GM23338 (cell line): ENCODE measurements at regions not wholly inside any gene's neighbourhood (a gene's known extent, or its start where the extent isn't known, plus 50 kb on each side); places are given as distances from the start of the nearest gene placed in this dataset.

Experiments
- ATAC-seq: fragments of 200-7000 bp; cut with Tn5 transposase; 3 replicates; pipeline ENCODE4 v1.9.1; 2020
- DNase-seq: peaks from one replicate; pipeline ENCODE4 v3.0.0-alpha.2; 2015; ENCODE audit warnings: low spot score
- H2AFZ ChIP-seq: fragments of 200-600 bp; sonication (generic); 2 replicates; pipeline ENCODE4 v1.8.0; 2016; ENCODE audit warnings: antibody characterized with exemption, mild to moderate bottlenecking, moderate library complexity
- H3F3A ChIP-seq: fragments of 200-600 bp; sonication (generic); replicated peaks from 2 replicates; pipeline ENCODE4 v1.8.0; 2017; ENCODE audit warnings: antibody characterized with exemption, mixed run types, low read depth
- H3K27ac ChIP-seq: fragments of 200-600 bp; sonication (generic); 2 replicates; pipeline ENCODE4 v1.6.1; 2016; ENCODE audit warnings: low read depth
- H3K27me3 ChIP-seq: fragments of 200-600 bp; sonication (generic); 2 replicates; pipeline ENCODE4 v1.8.0; 2016; ENCODE audit warnings: mild to moderate bottlenecking, mixed run types, moderate library complexity; ENCODE audit not compliant: insufficient read depth
- H3K36me3 ChIP-seq: fragments of 200-600 bp; sonication (generic); 2 replicates; pipeline ENCODE4 v1.8.0; 2016; ENCODE audit warnings: mild to moderate bottlenecking; ENCODE audit not compliant: insufficient read depth
- H3K4me1 ChIP-seq: fragments of 200-600 bp; sonication (generic); 2 replicates; pipeline ENCODE4 v1.8.0; 2016; ENCODE audit warnings: mild to moderate bottlenecking, moderate library complexity; ENCODE audit not compliant: insufficient read depth
- H3K4me2 ChIP-seq: fragments of 200-600 bp; sonication (generic); 2 replicates; pipeline ENCODE4 v1.7.1; 2017; ENCODE audit warnings: mixed run types
- H3K4me3 ChIP-seq: fragments of 200-600 bp; sonication (generic); 2 replicates; pipeline ENCODE4 v1.6.1; 2016; ENCODE audit warnings: mixed run types
- H3K79me2 ChIP-seq: fragments of 200-600 bp; sonication (generic); replicated peaks from 2 replicates; pipeline ENCODE4 v1.8.0; 2017; ENCODE audit warnings: mild to moderate bottlenecking; ENCODE audit not compliant: insufficient read depth
- H3K9me2 ChIP-seq: fragments of 200-600 bp; sonication (generic); 2 replicates; pipeline ENCODE4 v1.8.0; 2017; ENCODE audit not compliant: insufficient read depth
- H4K20me1 ChIP-seq: fragments of 200-600 bp; sonication (generic); replicated peaks from 2 replicates; pipeline ENCODE4 v1.8.0; 2017; ENCODE audit warnings: mild to moderate bottlenecking; ENCODE audit not compliant: insufficient read depth
- H3K27ac Mint-ChIP-seq: 2 replicates; pipeline ENCODE4 v1.8.0; 2020; ENCODE audit warnings: inconsistent platforms, mild to moderate bottlenecking, moderate library complexity, mixed read lengths
- H3K27me3 Mint-ChIP-seq: 3 replicates; pipeline ENCODE4 v1.8.0; 2022; ENCODE audit warnings: low read depth, mild to moderate bottlenecking, moderate library complexity, mixed read lengths, inconsistent platforms; ENCODE audit not compliant: insufficient read depth, poor library complexity
- H3K36me3 Mint-ChIP-seq: 3 replicates; pipeline ENCODE4 v1.8.0; 2021; ENCODE audit warnings: low read depth, mild to moderate bottlenecking, inconsistent platforms, moderate library complexity, mixed read lengths
- H3K4me1 Mint-ChIP-seq: 3 replicates; pipeline ENCODE4 v1.8.0; 2020; ENCODE audit warnings: mild to moderate bottlenecking, inconsistent platforms, mixed read lengths
- H3K4me3 Mint-ChIP-seq: 3 replicates; pipeline ENCODE4 v1.8.0; 2021; ENCODE audit warnings: moderate library complexity, mild to moderate bottlenecking, inconsistent platforms, mixed read lengths
- H3K9me3 Mint-ChIP-seq: 3 replicates; pipeline ENCODE4 v1.8.0; 2020; ENCODE audit warnings: moderate library complexity, mild to moderate bottlenecking, inconsistent platforms, mixed read lengths
- CREB1 ChIP-seq: fragments of 250-450 bp; sonication (Bioruptor Pico); IDR thresholded peaks from 2 replicates; pipeline ENCODE4 v1.5.0; 2020; ENCODE audit warnings: low read depth, mild to moderate bottlenecking, moderate library complexity
- EZH2 ChIP-seq: fragments of 200-600 bp; sonication (generic); IDR thresholded peaks from one replicate; pipeline ENCODE4 v1.8.0; 2017; ENCODE audit warnings: antibody characterized with exemption, mild to moderate bottlenecking, low read depth; ENCODE audit not compliant: unreplicated experiment
- EZH2phosphoT487 ChIP-seq: fragments of 200-600 bp; sonication (generic); IDR thresholded peaks from one replicate; pipeline ENCODE4 v1.8.1; 2018; ENCODE audit warnings: antibody characterized with exemption; ENCODE audit not compliant: unreplicated experiment
- JUNB ChIP-seq: IDR thresholded peaks from one replicate; pipeline ENCODE4 v1.6.1; 2016; ENCODE audit warnings: antibody characterized with exemption; ENCODE audit not compliant: unreplicated experiment
- NANOG ChIP-seq: IDR thresholded peaks from 2 replicates; pipeline ENCODE4 v1.6.1; 2016; ENCODE audit warnings: antibody characterized with exemption, borderline replicate concordance
- POLR2AphosphoS5 ChIP-seq: IDR thresholded peaks from 2 replicates; pipeline ENCODE4 v1.6.1; 2016; ENCODE audit warnings: antibody characterized with exemption, low read depth
- REST ChIP-seq: IDR thresholded peaks from one replicate; pipeline ENCODE4 v1.6.1; 2018; ENCODE audit warnings: antibody characterized with exemption; ENCODE audit not compliant: unreplicated experiment
- STAT1 ChIP-seq: IDR thresholded peaks from one replicate; pipeline ENCODE4 v1.6.1; 2016; ENCODE audit warnings: antibody characterized with exemption; ENCODE audit not compliant: unreplicated experiment
- ZNF114 ChIP-seq: fragments of 250-450 bp; sonication (Bioruptor Pico); IDR thresholded peaks from 2 replicates; pipeline ENCODE4 v1.5.0; 2020; ENCODE audit warnings: mild to moderate bottlenecking, moderate library complexity
- ZNF331 ChIP-seq: fragments of 250-450 bp; sonication (Bioruptor Pico); IDR thresholded peaks from 2 replicates; pipeline ENCODE4 v1.5.0; 2020; ENCODE audit warnings: low read depth, mild to moderate bottlenecking, moderate library complexity
- ZNF462 ChIP-seq: fragments of 250-450 bp; sonication (Bioruptor Pico); IDR thresholded peaks from 2 replicates; pipeline ENCODE4 v1.5.0; 2020; ENCODE audit warnings: mild to moderate bottlenecking, moderate library complexity
- TF ChIP-seq, protein P1 (sequence below): IDR thresholded peaks from 2 replicates; pipeline ENCODE4 v1.6.1; 2016; ENCODE audit warnings: antibody characterized with exemption
- TF ChIP-seq, protein P2 (sequence below), 2 experiments: fragments of 200-600 bp in 1 of 2; sonication (generic) in 1 of 2; conservative IDR thresholded peaks; 2 replicates each; pipeline versions ENCODE4 v1.5.1 to v1.6.1; 2016 to 2017; ENCODE audit warnings: antibody characterized with exemption in 2 of 2, low read depth in 2 of 2, mild to moderate bottlenecking in 2 of 2, moderate library complexity in 1 of 2

GRCh38 chr3:22068619-22069018, 317.6 kb upstream of the ZNF385D start (continued):
- no peak for TF ChIP-seq POLR2AphosphoS5
- TF ChIP-seq NANOG: no peak
- TF ChIP-seq, protein P1, sequence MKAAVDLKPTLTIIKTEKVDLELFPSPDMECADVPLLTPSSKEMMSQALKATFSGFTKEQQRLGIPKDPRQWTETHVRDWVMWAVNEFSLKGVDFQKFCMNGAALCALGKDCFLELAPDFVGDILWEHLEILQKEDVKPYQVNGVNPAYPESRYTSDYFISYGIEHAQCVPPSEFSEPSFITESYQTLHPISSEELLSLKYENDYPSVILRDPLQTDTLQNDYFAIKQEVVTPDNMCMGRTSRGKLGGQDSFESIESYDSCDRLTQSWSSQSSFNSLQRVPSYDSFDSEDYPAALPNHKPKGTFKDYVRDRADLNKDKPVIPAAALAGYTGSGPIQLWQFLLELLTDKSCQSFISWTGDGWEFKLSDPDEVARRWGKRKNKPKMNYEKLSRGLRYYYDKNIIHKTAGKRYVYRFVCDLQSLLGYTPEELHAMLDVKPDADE: no peak
- TF ChIP-seq EZH2: no peak
- TF ChIP-seq STAT1: no peak

DNA sequence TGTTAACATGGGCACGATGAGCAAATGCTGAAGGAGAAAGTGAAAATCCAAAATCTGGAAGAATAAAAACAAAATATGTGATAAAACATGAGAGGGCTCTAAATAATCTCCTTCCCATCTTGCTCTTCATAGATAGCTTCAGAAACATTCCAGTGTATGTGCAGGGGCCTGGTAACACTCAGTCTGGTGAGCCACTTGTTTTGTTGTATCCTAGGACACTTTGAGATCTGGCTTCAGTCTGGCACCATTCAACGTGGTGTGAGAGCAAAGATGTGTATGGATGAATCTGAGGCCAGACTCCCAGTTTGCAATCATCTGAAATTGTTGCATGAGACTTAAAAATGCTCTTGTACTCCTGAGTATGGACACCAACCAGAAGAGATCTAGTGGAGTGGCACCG, 337.2 kb upstream of the ZNF385D start:
- Histone ChIP-seq H3K36me3 (no peaks in the 10 kb centered on the region), H3K4me1 (no peaks in the 10 kb centered on the region), H3K4me2 (no peak overlapping the region), H3K9me2 (no peaks in the 10 kb centered on the region), H3K79me2 (no peaks in the 10 kb centered on the region), H3F3A (no peaks in the 10 kb centered on the region), H2AFZ (no peak overlapping the region), H3K27ac (no peak overlapping the region), H4K20me1 (no peaks in the 10 kb centered on the region), H3K27me3 (no peaks in the 10 kb centered on the region), H3K4me3 (no peak overlapping the region)
- ATAC-seq (no peak), DNase-seq (no peak)
- Mint-ChIP-seq H3K4me1 (no peaks in the 10 kb centered on the region), H3K4me3 (no peak overlapping the region), H3K9me3 (no peaks in the 10 kb centered on the region), H3K36me3 (no peaks in the 10 kb centered on the region), H3K27me3 (no peaks in the 10 kb centered on the region), H3K27ac (no peak overlapping the region)
- TF ChIP-seq JUNB (no peak), EZH2 (no peak), STAT1 (no peak), ZNF462 (no peak), ZNF114 (CRISPR knock-in tag) (no peak), CREB1 (CRISPR knock-in tag) (no peak), EZH2phosphoT487 (no peak), NANOG (no peak), ZNF331 (CRISPR knock-in tag) (no peak), POLR2AphosphoS5 (no peak), REST (no peak)
- TF ChIP-seq, protein P2, sequence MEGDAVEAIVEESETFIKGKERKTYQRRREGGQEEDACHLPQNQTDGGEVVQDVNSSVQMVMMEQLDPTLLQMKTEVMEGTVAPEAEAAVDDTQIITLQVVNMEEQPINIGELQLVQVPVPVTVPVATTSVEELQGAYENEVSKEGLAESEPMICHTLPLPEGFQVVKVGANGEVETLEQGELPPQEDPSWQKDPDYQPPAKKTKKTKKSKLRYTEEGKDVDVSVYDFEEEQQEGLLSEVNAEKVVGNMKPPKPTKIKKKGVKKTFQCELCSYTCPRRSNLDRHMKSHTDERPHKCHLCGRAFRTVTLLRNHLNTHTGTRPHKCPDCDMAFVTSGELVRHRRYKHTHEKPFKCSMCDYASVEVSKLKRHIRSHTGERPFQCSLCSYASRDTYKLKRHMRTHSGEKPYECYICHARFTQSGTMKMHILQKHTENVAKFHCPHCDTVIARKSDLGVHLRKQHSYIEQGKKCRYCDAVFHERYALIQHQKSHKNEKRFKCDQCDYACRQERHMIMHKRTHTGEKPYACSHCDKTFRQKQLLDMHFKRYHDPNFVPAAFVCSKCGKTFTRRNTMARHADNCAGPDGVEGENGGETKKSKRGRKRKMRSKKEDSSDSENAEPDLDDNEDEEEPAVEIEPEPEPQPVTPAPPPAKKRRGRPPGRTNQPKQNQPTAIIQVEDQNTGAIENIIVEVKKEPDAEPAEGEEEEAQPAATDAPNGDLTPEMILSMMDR (conservative IDR thresholded peaks at IDR 0.05; ENCODE audit: low read depth in 2 of 2): no peak
